ENCODE measurements at regions not wholly inside any gene's neighbourhood (a gene's known extent, or its start where the extent isn't known, plus 50 kb on each side); places are given as distances from the start of the nearest gene placed in this dataset.
A peak's percentile ranks its signal among the peaks of the same experiment; 100 is the strongest.

DNA sequence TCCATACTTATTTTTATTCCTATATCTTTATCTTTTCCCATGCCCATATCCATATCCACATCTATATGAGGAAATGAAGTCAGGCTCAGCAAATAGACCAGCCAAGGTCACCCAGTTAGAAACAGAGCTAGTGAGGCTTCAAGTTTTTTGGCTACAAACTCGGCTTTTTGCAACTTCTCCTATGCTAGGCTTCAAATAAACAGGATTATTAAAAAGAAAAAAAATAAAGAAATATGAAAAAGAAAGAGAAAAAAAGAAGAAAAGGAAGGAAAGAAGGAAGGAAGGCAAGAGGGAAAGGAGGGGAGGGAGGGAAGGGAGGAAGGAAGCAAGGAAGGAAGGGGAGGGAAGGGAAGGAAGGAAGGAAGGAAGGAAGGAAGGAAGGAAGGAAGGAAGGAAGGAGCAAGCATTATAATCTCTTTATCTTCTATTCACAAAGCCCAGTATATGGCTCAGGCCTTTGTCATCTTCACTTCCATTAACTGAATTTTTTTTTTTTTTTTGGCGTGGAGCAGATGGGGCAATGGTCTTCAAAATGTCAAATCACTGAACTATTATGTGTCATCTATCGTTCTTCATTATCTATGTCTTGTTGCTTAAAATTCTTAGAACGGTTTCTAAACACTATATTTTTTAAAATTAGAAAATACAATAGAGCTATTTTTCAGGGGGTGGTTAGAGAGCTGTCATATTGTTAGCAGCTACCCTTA, 418.2 kb downstream of the VRK1 start:
- TF ChIP-seq, protein P1, sequence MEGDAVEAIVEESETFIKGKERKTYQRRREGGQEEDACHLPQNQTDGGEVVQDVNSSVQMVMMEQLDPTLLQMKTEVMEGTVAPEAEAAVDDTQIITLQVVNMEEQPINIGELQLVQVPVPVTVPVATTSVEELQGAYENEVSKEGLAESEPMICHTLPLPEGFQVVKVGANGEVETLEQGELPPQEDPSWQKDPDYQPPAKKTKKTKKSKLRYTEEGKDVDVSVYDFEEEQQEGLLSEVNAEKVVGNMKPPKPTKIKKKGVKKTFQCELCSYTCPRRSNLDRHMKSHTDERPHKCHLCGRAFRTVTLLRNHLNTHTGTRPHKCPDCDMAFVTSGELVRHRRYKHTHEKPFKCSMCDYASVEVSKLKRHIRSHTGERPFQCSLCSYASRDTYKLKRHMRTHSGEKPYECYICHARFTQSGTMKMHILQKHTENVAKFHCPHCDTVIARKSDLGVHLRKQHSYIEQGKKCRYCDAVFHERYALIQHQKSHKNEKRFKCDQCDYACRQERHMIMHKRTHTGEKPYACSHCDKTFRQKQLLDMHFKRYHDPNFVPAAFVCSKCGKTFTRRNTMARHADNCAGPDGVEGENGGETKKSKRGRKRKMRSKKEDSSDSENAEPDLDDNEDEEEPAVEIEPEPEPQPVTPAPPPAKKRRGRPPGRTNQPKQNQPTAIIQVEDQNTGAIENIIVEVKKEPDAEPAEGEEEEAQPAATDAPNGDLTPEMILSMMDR (IDR thresholded peaks at IDR 0.05) = no peak
- Mint-ChIP-seq H3K27me3 (ENCODE audit: low read depth, poor library complexity) (peaks cover 67% of the 10 kb centered on the region), H3K4me1 (peaks cover 24% of the 10 kb centered on the region), H3K36me3 (ENCODE audit: low read depth) (no peaks in the 10 kb centered on the region), H3K27ac (no peak overlapping the region), H3K4me3 (no peak overlapping the region), H3K9me3 (no peaks in the 10 kb centered on the region)
- DNase-seq = no peak

DNA sequence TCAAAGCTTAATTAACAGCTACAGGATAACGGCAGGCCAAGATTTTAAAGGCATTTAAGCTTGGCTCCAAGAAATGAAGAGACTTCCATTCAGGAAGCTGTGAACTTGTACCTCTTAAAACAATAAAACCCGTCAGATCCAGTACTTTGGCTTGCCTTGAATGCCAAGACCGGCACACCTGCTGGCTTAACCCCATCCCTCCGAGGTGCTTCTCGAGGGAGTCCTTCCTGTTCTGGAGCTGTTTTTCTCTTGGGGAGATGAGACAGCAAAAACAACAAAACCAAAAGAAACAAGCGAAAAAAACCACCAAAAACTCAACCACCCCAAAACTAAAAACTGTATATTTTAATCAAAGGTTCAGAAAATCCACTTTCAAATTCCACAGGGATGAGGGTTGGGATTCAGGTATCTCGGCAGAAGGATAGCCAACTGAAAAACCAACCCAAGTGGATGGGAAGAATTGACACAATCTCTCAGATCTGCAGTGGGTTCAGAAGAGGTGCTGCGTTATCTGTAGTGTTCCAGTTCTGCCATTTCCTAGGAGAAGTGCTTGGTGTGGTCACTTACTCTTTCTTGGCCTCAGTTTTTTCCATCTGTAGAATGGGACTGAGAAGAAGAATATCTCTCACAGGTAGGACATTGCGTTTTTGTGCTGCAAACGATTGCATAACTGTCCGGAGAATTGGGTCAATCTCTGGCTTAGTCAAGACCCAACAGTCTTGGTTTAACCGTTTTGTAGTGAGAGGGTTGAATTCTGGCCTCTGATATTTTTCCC, 420.1 kb downstream of the VRK1 start:
- Mint-ChIP-seq H3K4me3 (no peak overlapping the region), H3K27ac (no peak overlapping the region), H3K27me3 (ENCODE audit: low read depth, poor library complexity) (peaks cover 86% of the 10 kb centered on the region), H3K36me3 (ENCODE audit: low read depth) (no peaks in the 10 kb centered on the region), H3K9me3 (no peaks in the 10 kb centered on the region), H3K4me1 (peaks cover 15% of the 10 kb centered on the region)
- no peak for DNase-seq
- TF ChIP-seq, protein P1 (IDR thresholded peaks at IDR 0.05) = no peak

DNA sequence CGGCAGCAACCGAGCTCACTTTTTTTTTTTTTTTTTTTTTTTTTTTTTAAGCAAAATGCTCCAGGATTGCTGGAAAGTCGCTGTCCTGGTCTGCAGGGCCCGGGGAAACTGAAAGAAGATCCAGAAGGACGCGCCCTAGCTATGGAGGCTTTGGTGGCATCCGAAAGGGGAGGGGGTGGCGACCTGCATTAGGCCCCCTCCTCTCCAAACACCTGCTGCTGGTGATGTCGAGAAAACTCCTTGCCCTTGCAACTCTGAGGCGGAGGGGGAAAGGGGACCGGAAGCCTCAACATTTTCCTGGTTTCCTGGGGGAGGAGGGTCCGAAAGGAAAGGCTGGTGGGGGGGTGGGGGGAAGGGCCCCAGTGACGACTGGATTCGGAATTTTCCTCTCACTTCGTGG, 421.1 kb downstream of the VRK1 start:
- TF ChIP-seq, protein P1 (IDR thresholded peaks at IDR 0.05) = no peak
- no peaks in the 10 kb centered on the region for H3K36me3 Mint-ChIP-seq (ENCODE audit: low read depth)
- peak; percentile 13 for DNase-seq
- peaks cover 90% of the 10 kb centered on the region for H3K27me3 Mint-ChIP-seq (ENCODE audit: low read depth, poor library complexity)
- peaks cover 14% of the 10 kb centered on the region for H3K4me1 Mint-ChIP-seq
- H3K4me3 Mint-ChIP-seq = peak overlapping the region; percentile 83
- H3K27ac Mint-ChIP-seq = no peak overlapping the region
- H3K9me3 Mint-ChIP-seq = no peaks in the 10 kb centered on the region

DNA sequence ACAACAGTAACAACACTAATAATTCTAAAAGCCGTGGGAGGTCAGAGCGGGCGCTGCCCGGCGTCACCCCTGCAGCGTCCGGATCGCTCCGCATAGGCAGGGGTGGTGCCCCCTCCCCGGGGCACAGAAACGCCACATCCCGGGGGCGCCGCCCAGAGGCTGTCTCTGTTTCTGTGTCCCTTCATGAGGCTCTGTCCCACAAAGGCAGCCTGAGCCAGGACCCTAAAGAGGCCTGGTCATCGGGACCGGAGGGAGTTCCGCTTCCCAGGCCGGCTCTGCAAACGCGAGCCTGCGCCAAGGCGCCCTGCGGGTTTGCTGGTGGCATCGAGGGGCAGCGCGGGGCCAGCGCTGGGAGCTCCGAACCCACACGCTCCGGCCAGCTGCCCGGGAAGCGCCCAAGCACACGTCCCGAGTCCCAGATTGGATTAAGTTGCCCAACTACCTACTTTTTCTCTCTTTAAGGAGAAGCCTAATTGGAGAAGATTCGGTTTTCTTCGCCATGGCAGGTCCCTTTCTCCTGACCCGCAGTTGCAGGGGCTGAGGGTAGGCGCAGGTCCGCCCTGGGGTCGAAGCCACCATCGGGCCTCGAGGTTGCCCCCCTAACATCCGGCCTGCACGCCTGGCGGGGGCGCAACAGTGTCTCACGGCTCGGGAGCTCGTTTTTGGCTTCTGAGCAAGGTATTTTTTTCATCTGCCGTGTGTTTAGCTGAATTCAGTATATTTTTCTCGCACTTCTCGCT, 421.7 kb downstream of the VRK1 start:
- TF ChIP-seq, protein P1 (IDR thresholded peaks at IDR 0.05) = peak; percentile 8
- Mint-ChIP-seq H3K27ac (no peak overlapping the region), H3K4me3 (peak overlapping the region; percentile 83), H3K4me1 (peaks cover 8% of the 10 kb centered on the region), H3K36me3 (ENCODE audit: low read depth) (no peaks in the 10 kb centered on the region), H3K27me3 (ENCODE audit: low read depth, poor library complexity) (peaks cover 88% of the 10 kb centered on the region), H3K9me3 (no peaks in the 10 kb centered on the region)
- DNase-seq = peak; percentile 50

DNA sequence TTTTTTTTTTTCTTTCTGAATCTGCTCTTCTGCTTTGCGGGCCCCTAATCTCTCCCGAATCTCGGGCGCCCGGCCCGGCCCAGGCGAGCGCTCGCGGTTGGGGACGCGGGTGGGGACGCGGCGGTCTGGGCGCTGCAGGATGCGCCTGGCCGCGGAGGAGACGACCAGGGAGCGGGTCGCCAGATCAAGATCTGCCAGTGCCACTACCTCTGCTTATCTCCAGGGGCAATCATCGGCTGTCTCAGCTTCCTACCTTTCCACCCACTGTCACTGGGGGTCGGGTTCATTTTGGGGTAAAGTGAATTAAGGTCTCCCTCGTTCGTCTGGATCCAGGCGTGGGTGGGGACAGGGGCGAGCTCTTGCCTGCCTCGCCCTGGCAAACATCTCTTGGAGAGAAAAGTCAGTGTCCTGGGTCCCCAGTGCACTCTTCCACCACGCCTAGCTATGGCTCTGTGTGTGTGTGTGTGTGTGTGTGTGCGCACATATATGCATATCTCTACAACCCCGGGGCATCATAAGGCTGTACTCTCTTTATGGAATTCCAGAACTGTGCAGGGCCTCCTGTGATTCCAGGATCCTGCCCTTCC, 422.3 kb downstream of the VRK1 start:
- DNase-seq = peak; percentile 28
- TF ChIP-seq, protein P1 (IDR thresholded peaks at IDR 0.05) = no peak
- Mint-ChIP-seq H3K27me3 (ENCODE audit: low read depth, poor library complexity) (peaks cover 85% of the 10 kb centered on the region), H3K4me3 (peak overlapping the region; percentile 83), H3K9me3 (no peaks in the 10 kb centered on the region), H3K27ac (no peak overlapping the region), H3K4me1 (peaks cover 5% of the 10 kb centered on the region), H3K36me3 (ENCODE audit: low read depth) (no peaks in the 10 kb centered on the region)

All from nephron progenitor cell (in vitro differentiated cells).